A549 (cell line): ENCODE measurements at regions not wholly inside any gene's neighbourhood (a gene's known extent, or its start where the extent isn't known, plus 50 kb on each side); places are given as distances from the start of the nearest gene placed in this dataset.

Experiments used
- ATAC-seq, 2 experiments: fragments of 200-7000 bp in 1 of 2; fragments of >200 bp in 1 of 2; cut with Nextera tagmentation in 1 of 2; cut with Tn5 transposase in 1 of 2; 3 replicates each; pipeline versions ENCODE4 v1.8.0 to v1.9.1; 2018 to 2020; ENCODE audit warnings: mild to moderate bottlenecking in 1 of 2, moderate library complexity in 1 of 2
- CTCF ChIA-PET: fragments of 300-600 bp; sonication (Branson Sonifier 250); formaldehyde crosslinking; extraction: SDS; loops from one replicate; lab custom pipeline; 2021; ENCODE audit warnings: antibody characterized with exemption, inconsistent platforms; lab: Yijun Ruan, JAX
- POLR2A ChIA-PET: fragments of 350-600 bp; formaldehyde crosslinking; extraction: SDS; loops from one replicate; lab custom pipeline; 2021; ENCODE audit warnings: antibody characterized with exemption, inconsistent platforms; lab: Yijun Ruan, JAX
- DNase-seq, 2 experiments: peaks; one replicate each; pipeline versions ENCODE4 v3.0.0 to v3.0.0-alpha.2; 2011 to 2016; ENCODE audit warnings: low read depth in 1 of 2, low spot score in 1 of 2
- FAIRE-seq: peaks from 2 replicates; lab custom pipeline; 2011; peaks lifted over from hg19 to GRCh38; lab: Jason Lieb, UNC
- H3K27ac ChIP-seq, 2 experiments: fragments of >200 bp; sonication (Bioruptor Twin); formaldehyde crosslinking; 3 replicates each; pipeline ENCODE4 v1.5.1; 2016 to 2017
- H3K4me1 ChIP-seq: fragments of >200 bp; sonication (Bioruptor Twin); formaldehyde crosslinking; 3 replicates; pipeline ENCODE4 v1.6.1; 2016
- H3K4me2 ChIP-seq: fragments of >200 bp; sonication (Bioruptor Twin); formaldehyde crosslinking; 3 replicates; pipeline ENCODE4 v1.6.1; 2016
- H3K4me3 ChIP-seq: fragments of >200 bp; sonication (Bioruptor Twin); formaldehyde crosslinking; 3 replicates; pipeline ENCODE4 v1.5.1; 2016
- H3K9me3 ChIP-seq: fragments of >200 bp; sonication (Bioruptor Twin); formaldehyde crosslinking; 3 replicates; pipeline ENCODE4 v1.6.1; 2016
- CBX2 ChIP-seq: fragments of 200-600 bp; sonication (generic); IDR thresholded peaks from 2 replicates; pipeline ENCODE4 v1.6.1; 2016; ENCODE audit warnings: low read depth, mild to moderate bottlenecking, borderline replicate concordance
- CEBPB ChIP-seq, 2 experiments: fragments of >200 bp in 1 of 2; sonication (Bioruptor Twin) in 1 of 2; formaldehyde crosslinking in 1 of 2; IDR thresholded peaks; 2 replicates each; pipeline ENCODE4 v1.6.1; 2012 to 2016
- CHD2 ChIP-seq: fragments of 150-350 bp; IDR thresholded peaks from 2 replicates; pipeline ENCODE4 v1.6.1; 2014; ENCODE audit warnings: low read length; ENCODE audit not compliant: partially characterized antibody
- CHD4 ChIP-seq: fragments of 200-600 bp; sonication (generic); IDR thresholded peaks from 2 replicates; pipeline ENCODE4 v1.6.1; 2016; ENCODE audit warnings: antibody characterized with exemption, mild to moderate bottlenecking, borderline replicate concordance
- CTCF ChIP-seq: fragments of >200 bp; sonication (Bioruptor Twin); formaldehyde crosslinking; IDR thresholded peaks from 3 replicates; pipeline ENCODE4 v1.5.1; 2016
- EP300 ChIP-seq, 2 experiments: fragments of >200 bp; sonication (Bioruptor Twin); formaldehyde crosslinking; IDR thresholded peaks; 2 replicates in 1 of 2; 3 replicates in 1 of 2; pipeline ENCODE4 v1.6.1; 2016 to 2017
- ESRRA ChIP-seq: fragments of 150-350 bp; IDR thresholded peaks from 2 replicates; pipeline ENCODE4 v1.6.1; 2014; ENCODE audit warnings: mild to moderate bottlenecking, low read length, borderline replicate concordance
- HDAC2 ChIP-seq: fragments of 200-600 bp; sonication (generic); IDR thresholded peaks from 2 replicates; pipeline ENCODE4 v1.6.1; 2016
- HMGXB4 ChIP-seq: fragments of 250-450 bp; sonication (Bioruptor Pico); IDR thresholded peaks from 2 replicates; pipeline ENCODE4 v1.5.0; 2021; ENCODE audit warnings: mild to moderate bottlenecking, moderate library complexity, borderline replicate concordance
- HOXA7 ChIP-seq: fragments of 250-450 bp; sonication (Bioruptor Pico); IDR thresholded peaks from 2 replicates; pipeline ENCODE4 v1.5.0; 2020; ENCODE audit warnings: mild to moderate bottlenecking, moderate library complexity
- HOXB5 ChIP-seq: fragments of 250-450 bp; sonication (Bioruptor Pico); IDR thresholded peaks from 2 replicates; pipeline ENCODE4 v1.5.0; 2020; ENCODE audit warnings: mild to moderate bottlenecking, moderate library complexity
- MAZ ChIP-seq: fragments of 150-350 bp; IDR thresholded peaks from 2 replicates; pipeline ENCODE4 v1.6.1; 2014; ENCODE audit warnings: antibody characterized with exemption, low read depth, low read length, borderline replicate concordance
- POLR2A ChIP-seq: IDR thresholded peaks from 2 replicates; pipeline ENCODE4 v1.6.1; 2012; ENCODE audit warnings: mild to moderate bottlenecking, low read length
- POLR2AphosphoS2 ChIP-seq: conservative IDR thresholded peaks from 2 replicates; pipeline ENCODE4 v1.6.1; 2012; ENCODE audit warnings: low read length, improper control_type of control experiment, inconsistent platforms
- RARB ChIP-seq: fragments of 250-450 bp; sonication (Bioruptor Pico); IDR thresholded peaks from 2 replicates; pipeline ENCODE4 v1.8.0; 2021; ENCODE audit warnings: mild to moderate bottlenecking, moderate library complexity
- RCOR1 ChIP-seq: fragments of 150-350 bp; IDR thresholded peaks from 2 replicates; pipeline ENCODE4 v1.6.1; 2014; ENCODE audit warnings: antibody characterized with exemption, low read length, low read depth
- REST ChIP-seq: fragments of 200-600 bp; sonication (generic); IDR thresholded peaks from 2 replicates; pipeline ENCODE4 v1.6.1; 2016; ENCODE audit warnings: antibody characterized with exemption, mild to moderate bottlenecking, moderate library complexity
- RFX5 ChIP-seq: fragments of 450-650 bp; IDR thresholded peaks from 2 replicates; pipeline ENCODE4 v1.7.1; 2014; ENCODE audit warnings: antibody characterized with exemption, mild to moderate bottlenecking, moderate library complexity
- SMC3 ChIP-seq: fragments of >200 bp; sonication (Bioruptor Twin); formaldehyde crosslinking; IDR thresholded peaks from 3 replicates; pipeline ENCODE4 v1.6.1; 2018; ENCODE audit warnings: inconsistent platforms
- SREBF2 ChIP-seq: fragments of 450-650 bp; IDR thresholded peaks from 2 replicates; pipeline ENCODE4 v1.6.1; 2014; ENCODE audit warnings: mild to moderate bottlenecking, moderate library complexity
- TP53 ChIP-seq: fragments of 250-450 bp; sonication (Bioruptor Pico); IDR thresholded peaks from 2 replicates; pipeline ENCODE4 v1.5.0; 2021; ENCODE audit warnings: mild to moderate bottlenecking, moderate library complexity
- ZNF302 ChIP-seq: fragments of 250-450 bp; sonication (Bioruptor Pico); IDR thresholded peaks from 2 replicates; pipeline ENCODE4 v1.9.0; 2021; ENCODE audit warnings: inconsistent platforms, mild to moderate bottlenecking, moderate library complexity
- WGBS: methylation state at CpG from one replicate; pipeline ENCODE4 v1.1.6; 2017; ENCODE audit errors: missing lambda C conversion rate; 5-methylcytosine and 5-hydroxymethylcytosine counted together

DNA sequence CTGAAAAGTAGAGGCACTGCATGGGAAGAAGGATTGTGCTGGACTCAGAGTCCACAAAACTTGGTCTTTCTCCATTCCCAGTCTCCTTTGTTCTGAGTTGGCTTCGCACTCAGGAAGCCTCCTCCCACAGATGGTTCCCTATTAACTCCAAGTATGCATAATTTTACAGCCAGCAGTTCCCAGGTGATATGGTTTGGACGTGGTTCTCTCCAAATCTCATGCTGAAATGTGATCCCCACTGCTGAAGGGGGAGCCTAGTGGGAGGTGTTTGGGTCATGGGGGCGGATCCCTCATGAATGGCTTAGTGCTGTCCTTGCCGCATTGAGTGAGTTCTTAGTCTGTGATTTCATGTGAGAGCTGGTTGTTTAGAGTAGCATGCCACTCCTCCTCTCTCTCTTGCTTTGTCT is 86.6 kb downstream of the FEM1C start:
- CTCF ChIA-PET = no interaction called here
- Histone ChIP-seq H3K4me2 (peak overlapping the region; percentile 39), H3K27ac (peak overlapping the region in 1 of 2 experiments; percentile 82; a peak in 2 of 6 replicates), H3K4me1 (peaks cover 59% of the 10 kb centered on the region), H3K4me3 (no peak overlapping the region), H3K9me3 (no peaks in the 10 kb centered on the region)
- 80% methylated on average over 4 of the region's 4 CpGs for WGBS
- POLR2A ChIA-PET = no interaction called here
- DNase-seq (no peak), FAIRE-seq (no peak), ATAC-seq (no peak)
- TF ChIP-seq RCOR1 = no peak

DNA sequence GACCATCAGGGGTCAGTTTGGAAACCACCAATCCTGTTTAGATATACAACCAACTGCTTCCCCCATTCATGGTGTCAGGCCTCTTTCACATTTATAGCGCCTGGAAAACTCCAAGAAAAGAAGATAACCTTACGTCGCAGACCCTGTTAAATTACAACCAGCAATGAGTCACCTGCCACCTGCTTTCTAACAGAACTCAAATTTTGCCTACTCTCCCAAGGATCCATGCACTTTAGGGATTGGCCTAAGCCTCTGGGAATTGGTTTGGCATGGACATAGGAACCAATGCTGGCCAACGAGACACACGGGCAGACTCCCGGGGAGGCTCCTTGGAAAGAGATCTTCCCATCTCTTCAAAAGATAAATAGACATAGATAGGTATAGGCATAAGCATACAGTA is 87.0 kb downstream of the FEM1C start:
- 45% methylated on average over 6 of the region's 6 CpGs for WGBS
- H3K27ac ChIP-seq = peak overlapping the region in 1 of 2 experiments; percentile 82; a peak in 2 of 6 replicates
- H3K4me3 ChIP-seq = no peak overlapping the region
- FAIRE-seq = no peak
- CTCF ChIA-PET = no interaction called here
- H3K4me2 ChIP-seq = peak overlapping the region; percentile 39
- H3K9me3 ChIP-seq = no peaks in the 10 kb centered on the region
- TF ChIP-seq CEBPB (IDR thresholded peaks at IDR 0.05) = no peak
- TF ChIP-seq CBX2 = no peak
- TF ChIP-seq SMC3 = no peak
- no peak for TF ChIP-seq ESRRA
- TF ChIP-seq POLR2A = no peak
- TF ChIP-seq EP300 (IDR thresholded peaks at IDR 0.05) = no peak
- no peak for TF ChIP-seq HOXB5 (CRISPR knock-in tag)
- no peak for TF ChIP-seq HOXA7 (CRISPR knock-in tag)
- TF ChIP-seq RCOR1 = no peak
- no peak for TF ChIP-seq CHD4
- TF ChIP-seq HMGXB4 (CRISPR knock-in tag) = no peak
- no peak for TF ChIP-seq SREBF2
- no peak for TF ChIP-seq REST
- no peak for TF ChIP-seq RFX5
- no peak for TF ChIP-seq MAZ
- no peak for TF ChIP-seq RARB (CRISPR knock-in tag)
- TF ChIP-seq POLR2AphosphoS2 = no peak
- no peak for TF ChIP-seq ZNF302 (CRISPR knock-in tag)
- POLR2A ChIA-PET = interaction anchor here (0.5 kb wide), 1 partner anchor 375 kb away, joined by 11 read pairs; no protein-coding TSS in a partner anchor
- DNase-seq = no peak
- no peak for ATAC-seq
- H3K4me1 ChIP-seq = peaks cover 58% of the 10 kb centered on the region

DNA sequence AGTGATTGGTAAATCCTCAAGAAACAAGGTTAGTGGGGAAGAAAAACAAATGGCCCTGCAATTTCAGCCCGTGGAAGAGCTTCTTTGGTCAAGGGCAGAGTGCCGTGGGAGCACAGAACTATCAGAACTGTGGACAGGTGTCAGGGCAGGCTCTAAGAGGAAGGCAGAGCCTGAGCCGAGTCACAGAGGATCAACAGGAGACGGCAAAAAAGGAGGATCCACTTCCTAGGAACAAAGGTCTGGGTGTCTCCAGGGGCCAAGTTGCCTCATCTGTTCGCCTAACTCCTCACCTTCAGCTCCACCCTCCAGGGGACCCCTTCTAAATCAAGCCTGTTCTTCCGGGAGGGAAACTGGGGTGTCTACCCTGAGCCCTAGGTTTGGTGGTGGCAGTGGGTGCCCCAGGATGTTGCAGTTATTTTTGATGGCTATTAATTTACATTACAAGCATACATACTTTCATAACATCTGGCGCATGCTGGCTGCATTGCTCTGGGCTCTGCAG is 88.0 kb downstream of the FEM1C start:
- no peak for DNase-seq
- POLR2A ChIA-PET = no interaction called here
- Histone ChIP-seq H3K27ac (peak overlapping the region in 1 of 2 experiments; percentile 82; a peak in 4 of 6 replicates), H3K4me3 (no peak overlapping the region), H3K4me1 (peaks cover 49% of the 10 kb centered on the region), H3K9me3 (no peaks in the 10 kb centered on the region), H3K4me2 (no peak overlapping the region)
- CTCF ChIA-PET = no interaction called here
- no peak for FAIRE-seq
- no peak for ATAC-seq
- 83% methylated on average over 7 of the region's 7 CpGs for WGBS
- TF ChIP-seq CTCF = no peak
- no peak for TF ChIP-seq REST
- TF ChIP-seq TP53 (CRISPR knock-in tag) = no peak
- no peak for TF ChIP-seq CHD2
- no peak for TF ChIP-seq HMGXB4 (CRISPR knock-in tag)
- no peak for TF ChIP-seq HDAC2
